H9 (cell line): ENCODE measurements at regions not wholly inside any gene's neighbourhood (a gene's known extent, or its start where the extent isn't known, plus 50 kb on each side); places are given as distances from the start of the nearest gene placed in this dataset.
A peak's percentile ranks its signal among the peaks of the same experiment; 100 is the strongest.
"Not testable (repeated sequence)": the region's sequence is repeated elsewhere in the genome, so short reads cannot be mapped to it uniquely, and the experiment has no call there.

Source experiments
- DNase-seq: peaks from one replicate; pipeline ENCODE4 v3.0.0-alpha.2; 2017
- H2AFZ ChIP-seq: one replicate; pipeline ENCODE4 v1.6.1; 2013; ENCODE audit warnings: mild to moderate bottlenecking, low read length, control low read depth, moderate library complexity
- H2AK5ac ChIP-seq: 2 replicates; pipeline ENCODE4 v1.6.1; 2013; ENCODE audit warnings: low read length, control low read depth, mixed read lengths; ENCODE audit not compliant: insufficient read length
- H2BK120ac ChIP-seq: one replicate; pipeline ENCODE4 v1.6.1; 2013; ENCODE audit warnings: low read depth, mild to moderate bottlenecking, low read length, control low read depth, inconsistent platforms; ENCODE audit not compliant: poor library complexity, severe bottlenecking
- H2BK12ac ChIP-seq: 2 replicates; pipeline ENCODE4 v1.6.1; 2013; ENCODE audit warnings: low read length, control low read depth, mixed read lengths, low read depth; ENCODE audit not compliant: insufficient read length
- H2BK15ac ChIP-seq: 2 replicates; pipeline ENCODE4 v1.6.1; 2013; ENCODE audit warnings: low read depth, low read length, control low read depth
- H2BK20ac ChIP-seq: one replicate; pipeline ENCODE4 v1.6.1; 2013; ENCODE audit warnings: low read depth, mild to moderate bottlenecking, low read length, control low read depth, inconsistent platforms; ENCODE audit not compliant: poor library complexity, severe bottlenecking
- H2BK5ac ChIP-seq: 2 replicates; pipeline ENCODE4 v1.6.1; 2013; ENCODE audit warnings: low read length, control low read depth, mixed read lengths; ENCODE audit not compliant: insufficient read length
- H3K14ac ChIP-seq: 2 replicates; pipeline ENCODE4 v1.6.1; 2013; ENCODE audit warnings: low read length, control low read depth; ENCODE audit not compliant: insufficient read depth
- H3K18ac ChIP-seq: 2 replicates; pipeline ENCODE4 v1.6.1; 2013; ENCODE audit warnings: low read depth, mild to moderate bottlenecking, mixed read lengths, low read length, control low read depth; ENCODE audit not compliant: insufficient read length
- H3K23ac ChIP-seq: 2 replicates; pipeline ENCODE4 v1.6.1; 2013; ENCODE audit warnings: low read length, control low read depth, mixed read lengths, low read depth; ENCODE audit not compliant: insufficient read length
- H3K23me2 ChIP-seq: 2 replicates; pipeline ENCODE4 v1.6.1; 2013; ENCODE audit warnings: low read depth, mild to moderate bottlenecking, mixed read lengths, low read length, control low read depth; ENCODE audit not compliant: insufficient read length, poor library complexity, severe bottlenecking
- H3K27ac ChIP-seq: 2 replicates; pipeline ENCODE4 v1.5.1; 2013; ENCODE audit warnings: low read length, control low read depth, mixed read lengths, low read depth; ENCODE audit not compliant: insufficient read length
- H3K27me3 ChIP-seq: 2 replicates; pipeline ENCODE4 v1.6.1; 2013; ENCODE audit warnings: low read length, control low read depth, inconsistent platforms; ENCODE audit not compliant: insufficient read depth
- H3K4ac ChIP-seq: 2 replicates; pipeline ENCODE4 v1.6.1; 2013; ENCODE audit warnings: low read depth, mild to moderate bottlenecking, control low read depth, inconsistent platforms, low read length, moderate library complexity
- H3K4me1 ChIP-seq: 2 replicates; pipeline ENCODE4 v1.6.1; 2013; ENCODE audit warnings: low read length, control low read depth, inconsistent platforms; ENCODE audit not compliant: insufficient read depth
- H3K4me2 ChIP-seq: 2 replicates; pipeline ENCODE4 v1.6.1; 2013; ENCODE audit warnings: low read length, control low read depth, mixed read lengths; ENCODE audit not compliant: insufficient read length, insufficient read depth
- H3K56ac ChIP-seq: 2 replicates; pipeline ENCODE4 v1.6.1; 2013; ENCODE audit warnings: low read depth, mild to moderate bottlenecking, mixed read lengths, low read length, control low read depth; ENCODE audit not compliant: insufficient read length
- H3K79me1 ChIP-seq: 2 replicates; pipeline ENCODE4 v1.6.1; 2013; ENCODE audit warnings: low read depth, mild to moderate bottlenecking, moderate library complexity, low read length, control low read depth, inconsistent platforms; ENCODE audit not compliant: insufficient read depth, poor library complexity, severe bottlenecking
- H3K79me2 ChIP-seq: 2 replicates; pipeline ENCODE4 v1.6.1; 2013; ENCODE audit warnings: low read length, control low read depth, inconsistent platforms; ENCODE audit not compliant: insufficient read depth
- H3K9ac ChIP-seq: 2 replicates; pipeline ENCODE4 v1.6.1; 2013; ENCODE audit warnings: low read length, control low read depth, mixed read lengths; ENCODE audit not compliant: insufficient read length; ENCODE audit errors: extremely low read depth
- H3K9me3 ChIP-seq: one replicate; pipeline ENCODE4 v1.6.1; 2013; ENCODE audit warnings: low read depth, low read length, inconsistent platforms; ENCODE audit not compliant: control insufficient read depth
- H3T11ph ChIP-seq: one replicate; pipeline ENCODE4 v1.6.1; 2013; ENCODE audit warnings: mild to moderate bottlenecking, low read length, control low read depth, inconsistent platforms
- H4K20me1 ChIP-seq: one replicate; pipeline ENCODE4 v1.6.1; 2013; ENCODE audit not compliant: control insufficient read depth, insufficient read length, insufficient read depth
- H4K5ac ChIP-seq: 2 replicates; pipeline ENCODE4 v1.6.1; 2013; ENCODE audit warnings: low read depth, mild to moderate bottlenecking, mixed read lengths, low read length, control low read depth; ENCODE audit not compliant: insufficient read length
- H4K8ac ChIP-seq: replicated peaks from 2 replicates; pipeline ENCODE4 v1.6.1; 2013; ENCODE audit warnings: low read length, control low read depth, mixed read lengths, low read depth; ENCODE audit not compliant: insufficient read length
- H4K91ac ChIP-seq: 2 replicates; pipeline ENCODE4 v1.6.1; 2013; ENCODE audit warnings: low read depth, mild to moderate bottlenecking, moderate library complexity, mixed read lengths, low read length, control low read depth; ENCODE audit not compliant: insufficient read length
- H3K27ac Mint-ChIP-seq, 3 experiments: 2 replicates in 2 of 3; 3 replicates in 1 of 3; pipeline ENCODE4 v1.8.0; 2020 to 2021; ENCODE audit warnings: mixed read lengths in 3 of 3, mild to moderate bottlenecking in 1 of 3, moderate library complexity in 1 of 3
- H3K27me3 Mint-ChIP-seq: 2 replicates; pipeline ENCODE4 v1.8.0; 2021; ENCODE audit warnings: low read depth, mild to moderate bottlenecking, moderate library complexity, mixed read lengths
- H3K36me3 Mint-ChIP-seq, 3 experiments: 2 replicates in 2 of 3; 3 replicates in 1 of 3; pipeline ENCODE4 v1.8.0; 2020 to 2021; ENCODE audit warnings: low read depth in 3 of 3, mixed read lengths in 3 of 3; ENCODE audit not compliant: insufficient read depth in 1 of 3
- H3K4me1 Mint-ChIP-seq, 2 experiments: 2 replicates each; pipeline ENCODE4 v1.8.0; 2020; ENCODE audit warnings: mixed read lengths in 2 of 2
- H3K4me3 Mint-ChIP-seq, 2 experiments: 2 replicates in 1 of 2; 3 replicates in 1 of 2; pipeline ENCODE4 v1.8.0; 2020 to 2021; ENCODE audit warnings: mild to moderate bottlenecking in 2 of 2, mixed read lengths in 2 of 2, moderate library complexity in 1 of 2
- H3K9me3 Mint-ChIP-seq, 2 experiments: 2 replicates in 1 of 2; 3 replicates in 1 of 2; pipeline ENCODE4 v1.8.0; 2020; ENCODE audit warnings: mild to moderate bottlenecking in 2 of 2, mixed read lengths in 2 of 2, moderate library complexity in 1 of 2
- CTCF ChIP-seq: fragments of 200-600 bp; sonication (generic); conservative IDR thresholded peaks from 3 replicates; pipeline ENCODE4 v1.8.0; 2021; ENCODE audit warnings: antibody characterized with exemption, mild to moderate bottlenecking
- WGBS: extraction: QIAGEN DNeasy Blood & Tissue Kit; methylation state at CpG from one replicate; pipeline ENCODE4 v1.1.7; 2013; ENCODE audit warnings: missing lambda C conversion rate, low lambda C conversion rate, mixed read lengths; ENCODE audit not compliant: insufficient read length; ENCODE audit errors: extremely low coverage; 5-methylcytosine and 5-hydroxymethylcytosine counted together

GRCh38 chr16:29290631-29291247, 115.8 kb downstream of the NPIPB11 start:
- H3K23ac ChIP-seq = no peak overlapping the region
- no peak overlapping the region for H3K27ac ChIP-seq
- no peak overlapping the region for H2AK5ac ChIP-seq
- no peak overlapping the region for H4K8ac ChIP-seq
- no CpG with 5 or more reads among the region's 24 CpGs for WGBS
- Mint-ChIP-seq H3K4me1 (peaks cover 17 to 18% of the 10 kb centered on the region in 2 experiments), H3K4me3 (peak overlapping the region; percentile 34 to 51; a peak in 2 of 5 replicates), H3K36me3 (no peaks in the 10 kb centered on the region), H3K27ac (peak overlapping the region in 1 of 3 experiments; percentile 81; a peak in 3 of 7 replicates), H3K9me3 (no peaks in the 10 kb centered on the region; a peak in 1 of 5 replicates), H3K27me3 (no peaks in the 10 kb centered on the region; the same call in none of the 2 replicates)
- no peaks in the 10 kb centered on the region for H4K20me1 ChIP-seq
- no peak overlapping the region for H2BK15ac ChIP-seq
- no peak overlapping the region for H4K91ac ChIP-seq
- no peak overlapping the region for H2BK120ac ChIP-seq
- no peaks in the 10 kb centered on the region for H3K27me3 ChIP-seq
- H3K9ac ChIP-seq = no peak overlapping the region
- H3T11ph ChIP-seq = no peak overlapping the region
- TF ChIP-seq CTCF = no peak
- H3K79me2 ChIP-seq = no peaks in the 10 kb centered on the region
- H3K4ac ChIP-seq = no peak overlapping the region
- peak; percentile 91 for DNase-seq
- no peaks in the 10 kb centered on the region for H3K4me1 ChIP-seq
- 0 out of 2 replicates have a peak overlapping the region, but pooled peaks have one; percentile 76 for H3K14ac ChIP-seq
- no peaks in the 10 kb centered on the region for H3K23me2 ChIP-seq
- H2AFZ ChIP-seq = no peak overlapping the region
- H3K79me1 ChIP-seq = no peaks in the 10 kb centered on the region
- no peak overlapping the region for H3K56ac ChIP-seq
- no peak overlapping the region for H2BK20ac ChIP-seq
- peak overlapping the region; percentile 52 for H3K18ac ChIP-seq
- H2BK12ac ChIP-seq = no peak overlapping the region
- H3K9me3 ChIP-seq = no peaks in the 10 kb centered on the region
- H3K4me2 ChIP-seq = no peak overlapping the region
- H4K5ac ChIP-seq = no peak overlapping the region
- no peak overlapping the region for H2BK5ac ChIP-seq

GRCh38 chr16:29289516-29290239, 116.8 kb downstream of the NPIPB11 start:
- H2BK12ac ChIP-seq, H3K36me3 Mint-ChIP-seq, H3K4me2 ChIP-seq, H3K27me3 Mint-ChIP-seq, H2BK20ac ChIP-seq, H3K18ac ChIP-seq, H3K9me3 Mint-ChIP-seq, H2AFZ ChIP-seq, H2BK5ac ChIP-seq, H2AK5ac ChIP-seq, H3K79me1 ChIP-seq, H3K27me3 ChIP-seq, H3K9ac ChIP-seq, DNase-seq, H3K4ac ChIP-seq, H3K79me2 ChIP-seq, H3K27ac Mint-ChIP-seq, H3K23me2 ChIP-seq, H4K91ac ChIP-seq, H3K14ac ChIP-seq, H3K4me3 Mint-ChIP-seq, H4K20me1 ChIP-seq, H4K5ac ChIP-seq, H3T11ph ChIP-seq, H3K56ac ChIP-seq, H4K8ac ChIP-seq, H3K27ac ChIP-seq, H3K4me1 ChIP-seq, H3K23ac ChIP-seq, H2BK120ac ChIP-seq, H3K9me3 ChIP-seq, H2BK15ac ChIP-seq: not testable (repeated sequence)
- no CpG with 5 or more reads among the region's 13 CpGs for WGBS
- H3K4me1 Mint-ChIP-seq = peaks cover 22 to 24% of the 10 kb centered on the region in 2 experiments
